OCI-LY7 (cell line): ENCODE measurements at regions not wholly inside any gene's neighbourhood (a gene's known extent, or its start where the extent isn't known, plus 50 kb on each side); places are given as distances from the start of the nearest gene placed in this dataset.

Experiments
- BruUV-seq: library from RNA; stranded (reverse); fragments of 400-500 nt; replicated peaks from 2 replicates; lab custom pipeline; 2021; lab: Mats Ljungman, UMichigan
- CTCF ChIA-PET: fragments of 300-600 bp; sonication (Branson Sonifier 250); formaldehyde crosslinking; loops from one replicate; lab custom pipeline; 2022; ENCODE audit warnings: antibody characterized with exemption; ENCODE audit not compliant: unreplicated experiment; lab: Charles Lee
- POLR2A ChIA-PET: fragments of 300-600 bp; sonication (Branson Sonifier 250); formaldehyde crosslinking; loops from one replicate; lab custom pipeline; 2022; ENCODE audit warnings: antibody characterized with exemption; lab: Charles Lee
- DNase-seq: peaks from one replicate; pipeline ENCODE4 v3.0.0-alpha.2; 2015; ENCODE audit warnings: low spot score
- H2AFZ ChIP-seq: fragments of 200-600 bp; sonication (generic), shearing (Covaris generic); 2 replicates; pipeline ENCODE4 v1.6.1; 2014; ENCODE audit warnings: mild to moderate bottlenecking, antibody characterized with exemption, low read length, moderate library complexity
- H3K27ac ChIP-seq: fragments of 200-600 bp; sonication (generic); 2 replicates; pipeline ENCODE4 v1.5.1; 2014; ENCODE audit warnings: mixed run types, low read depth, mild to moderate bottlenecking, moderate library complexity, low read length, inconsistent platforms; ENCODE audit not compliant: poor library complexity, severe bottlenecking
- H3K36me3 ChIP-seq: fragments of 200-600 bp; sonication (generic); 2 replicates; pipeline ENCODE4 v1.6.1; 2014; ENCODE audit warnings: mild to moderate bottlenecking, antibody characterized with exemption, low read length, moderate library complexity, mixed read lengths; ENCODE audit not compliant: insufficient read depth
- H3K4me1 ChIP-seq: fragments of 200-600 bp; sonication (generic); 2 replicates; pipeline ENCODE4 v1.5.1; 2014; ENCODE audit warnings: mild to moderate bottlenecking, low read length; ENCODE audit not compliant: insufficient read depth, poor library complexity, severe bottlenecking
- H3K4me2 ChIP-seq: fragments of 200-600 bp; sonication (generic); 2 replicates; pipeline ENCODE4 v1.6.1; 2014; ENCODE audit warnings: mild to moderate bottlenecking, low read length
- H3K4me3 ChIP-seq: fragments of 200-600 bp; sonication (generic); 2 replicates; pipeline ENCODE4 v1.5.1; 2014; ENCODE audit warnings: mild to moderate bottlenecking, low read depth, low read length; ENCODE audit not compliant: poor library complexity, severe bottlenecking
- H3K79me2 ChIP-seq: fragments of 200-600 bp; sonication (generic); 2 replicates; pipeline ENCODE4 v1.6.1; 2016; ENCODE audit warnings: low read depth, mild to moderate bottlenecking, low read length, moderate library complexity, mixed read lengths; ENCODE audit not compliant: insufficient read depth
- H3K9me2 ChIP-seq: fragments of 200-600 bp; sonication (generic); 2 replicates; pipeline ENCODE4 v1.6.1; 2016; ENCODE audit warnings: mild to moderate bottlenecking, low read length, mixed read lengths; ENCODE audit not compliant: insufficient read depth
- H3K9me3 ChIP-seq: fragments of 200-600 bp; sonication (generic); 2 replicates; pipeline ENCODE4 v1.6.1; 2014; ENCODE audit warnings: mild to moderate bottlenecking, mixed run types, low read length, mixed read lengths
- H4K20me1 ChIP-seq: fragments of 200-600 bp; sonication (generic); 2 replicates; pipeline ENCODE4 v1.6.1; 2014; ENCODE audit warnings: mild to moderate bottlenecking, antibody characterized with exemption, low read length, moderate library complexity, mixed read lengths; ENCODE audit not compliant: insufficient read depth
- EZH2phosphoT487 ChIP-seq: fragments of 200-600 bp; sonication (generic); IDR thresholded peaks from 2 replicates; pipeline ENCODE4 v1.6.1; 2018; ENCODE audit warnings: low read depth, borderline replicate concordance, mild to moderate bottlenecking, mixed run types, antibody characterized with exemption, low read length, moderate library complexity, mixed read lengths
- intact Hi-C: fragments of 100-400 bp; cut with micrococcal nuclease; formaldehyde crosslinking; loops from one replicate; pipeline ENCODE4 v1.10.0; 2022; ENCODE audit not compliant: unreplicated experiment
- TF ChIP-seq, protein P1 (sequence below): fragments of 200-600 bp; sonication (generic); conservative IDR thresholded peaks from 2 replicates; pipeline ENCODE4 v1.5.1; 2014; ENCODE audit warnings: mild to moderate bottlenecking, antibody characterized with exemption, low read length, moderate library complexity, mixed read lengths

DNA sequence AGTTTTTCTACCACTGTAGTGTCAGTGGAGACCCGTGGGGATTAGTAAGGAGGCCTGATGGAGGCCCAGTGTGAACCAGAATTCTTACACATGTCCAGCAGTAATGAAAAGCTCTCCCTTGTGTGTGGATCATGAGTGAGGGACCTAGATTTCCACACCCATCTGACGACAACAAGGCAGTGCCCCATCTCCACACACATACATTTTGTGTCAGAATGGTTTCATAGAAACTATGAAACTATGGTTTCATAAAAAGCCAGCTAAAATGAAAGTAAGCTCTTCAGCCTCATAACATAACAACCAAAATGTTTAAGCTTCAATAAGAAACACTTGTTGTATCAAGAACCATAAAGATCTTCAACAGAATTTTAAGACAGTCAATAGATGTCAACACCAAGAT is 884.5 kb upstream of the ADGRL3 start:
- no peak overlapping the region for H3K4me3 ChIP-seq
- TF ChIP-seq, protein P1, sequence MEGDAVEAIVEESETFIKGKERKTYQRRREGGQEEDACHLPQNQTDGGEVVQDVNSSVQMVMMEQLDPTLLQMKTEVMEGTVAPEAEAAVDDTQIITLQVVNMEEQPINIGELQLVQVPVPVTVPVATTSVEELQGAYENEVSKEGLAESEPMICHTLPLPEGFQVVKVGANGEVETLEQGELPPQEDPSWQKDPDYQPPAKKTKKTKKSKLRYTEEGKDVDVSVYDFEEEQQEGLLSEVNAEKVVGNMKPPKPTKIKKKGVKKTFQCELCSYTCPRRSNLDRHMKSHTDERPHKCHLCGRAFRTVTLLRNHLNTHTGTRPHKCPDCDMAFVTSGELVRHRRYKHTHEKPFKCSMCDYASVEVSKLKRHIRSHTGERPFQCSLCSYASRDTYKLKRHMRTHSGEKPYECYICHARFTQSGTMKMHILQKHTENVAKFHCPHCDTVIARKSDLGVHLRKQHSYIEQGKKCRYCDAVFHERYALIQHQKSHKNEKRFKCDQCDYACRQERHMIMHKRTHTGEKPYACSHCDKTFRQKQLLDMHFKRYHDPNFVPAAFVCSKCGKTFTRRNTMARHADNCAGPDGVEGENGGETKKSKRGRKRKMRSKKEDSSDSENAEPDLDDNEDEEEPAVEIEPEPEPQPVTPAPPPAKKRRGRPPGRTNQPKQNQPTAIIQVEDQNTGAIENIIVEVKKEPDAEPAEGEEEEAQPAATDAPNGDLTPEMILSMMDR: no peak
- no peak for TF ChIP-seq EZH2phosphoT487
- no peaks in the 10 kb centered on the region for H4K20me1 ChIP-seq
- no TSS peak for BruUV-seq
- no peak overlapping the region for H2AFZ ChIP-seq
- H3K4me2 ChIP-seq: no peak overlapping the region
- H3K27ac ChIP-seq: no peak overlapping the region
- no peak for DNase-seq
- peaks cover 7% of the 10 kb centered on the region; the same call in 1 of the 2 replicates for H3K9me3 ChIP-seq
- intact Hi-C loops: no loop called here
- ChIA-PET CTCF (no interaction called here), POLR2A (interaction anchor here (0.6 to 1.2 kb wide), 2 partner anchors 12 to 767 kb away, joined by 4 to 5 read pairs; no protein-coding TSS in a partner anchor)
- no peaks in the 10 kb centered on the region for H3K79me2 ChIP-seq
- H3K9me2 ChIP-seq: no peaks in the 10 kb centered on the region
- no peaks in the 10 kb centered on the region for H3K4me1 ChIP-seq
- H3K36me3 ChIP-seq: no peaks in the 10 kb centered on the region

DNA sequence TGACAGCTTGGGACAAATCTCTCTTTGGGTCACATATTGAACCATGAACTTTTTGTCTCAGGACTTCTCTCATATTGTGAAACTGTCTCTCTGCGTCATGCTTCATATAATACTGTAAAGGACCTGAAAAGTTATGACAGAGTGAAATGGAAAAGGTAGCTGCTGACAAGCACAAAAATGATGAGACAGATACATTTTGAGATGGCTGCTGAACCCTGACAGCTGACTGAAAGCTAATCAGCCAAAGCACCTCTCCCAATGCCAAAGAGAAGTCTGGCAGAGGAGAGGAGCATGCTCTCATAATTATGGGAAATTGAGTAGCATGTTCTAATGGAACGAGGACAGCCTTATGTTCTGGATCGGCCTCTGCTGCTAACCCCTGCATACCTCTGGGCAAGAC is 873.4 kb upstream of the ADGRL3 start:
- Histone ChIP-seq H3K79me2 (no peaks in the 10 kb centered on the region), H3K36me3 (no peaks in the 10 kb centered on the region), H3K4me1 (no peaks in the 10 kb centered on the region), H4K20me1 (no peaks in the 10 kb centered on the region), H3K4me2 (no peak overlapping the region), H3K9me3 (no peaks in the 10 kb centered on the region), H3K9me2 (no peaks in the 10 kb centered on the region), H3K27ac (no peak overlapping the region), H2AFZ (no peak overlapping the region), H3K4me3 (no peak overlapping the region)
- CTCF ChIA-PET: no interaction called here
- intact Hi-C loops: no loop called here
- TF ChIP-seq EZH2phosphoT487: no peak
- TF ChIP-seq, protein P1: no peak
- POLR2A ChIA-PET: no interaction called here
- BruUV-seq: no TSS peak
- no peak for DNase-seq

DNA sequence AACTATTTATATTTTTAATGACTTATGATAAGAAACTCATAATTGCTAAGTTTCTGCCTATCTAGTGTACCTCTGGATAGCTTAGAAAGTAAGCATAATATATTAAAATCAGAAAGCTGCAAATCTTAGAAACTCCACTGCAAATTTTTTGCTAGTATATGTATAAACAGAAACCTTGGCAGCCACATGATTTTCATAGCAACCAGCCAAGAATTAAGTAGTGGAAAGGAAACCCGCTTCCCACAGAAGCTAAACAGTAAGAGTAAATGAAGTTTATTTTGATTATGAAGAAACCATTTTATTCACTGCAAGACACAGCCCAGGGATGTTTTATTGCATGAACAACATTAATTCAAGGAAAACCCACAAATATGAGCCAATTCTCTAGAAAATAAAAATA is 872.5 kb upstream of the ADGRL3 start:
- Histone ChIP-seq H3K4me1 (no peaks in the 10 kb centered on the region), H3K27ac (no peak overlapping the region), H3K79me2 (no peaks in the 10 kb centered on the region), H3K4me3 (no peak overlapping the region), H3K9me2 (no peaks in the 10 kb centered on the region), H3K36me3 (no peaks in the 10 kb centered on the region), H3K4me2 (no peak overlapping the region), H4K20me1 (no peaks in the 10 kb centered on the region), H3K9me3 (no peaks in the 10 kb centered on the region), H2AFZ (no peak overlapping the region)
- ChIA-PET CTCF (no interaction called here), POLR2A (interaction anchor here (0.7 kb wide), 1 partner anchor 12 kb away, joined by 4 read pairs; no protein-coding TSS in a partner anchor)
- intact Hi-C loops: no loop called here
- TF ChIP-seq, protein P1: no peak
- TF ChIP-seq EZH2phosphoT487: no peak
- BruUV-seq: no TSS peak
- no peak for DNase-seq
